Activated B cell treated with CpG ODN at 0.5 μM for 24 hours (primary cell): ENCODE measurements at regions not wholly inside any gene's neighbourhood (a gene's known extent, or its start where the extent isn't known, plus 50 kb on each side); places are given as distances from the start of the nearest gene placed in this dataset.

Source experiments
- ATAC-seq: fragments of 200-7000 bp; cut with Tn5 transposase; one replicate; pipeline ENCODE4 v1.10.0; 2021; ENCODE audit warnings: low read depth, mild to moderate bottlenecking, moderate library complexity
- CTCF ChIA-PET: fragments of 350-600 bp; sonication (Branson Sonifier 250); formaldehyde crosslinking; loops from one replicate; lab custom pipeline; 2021; ENCODE audit warnings: antibody characterized with exemption; lab: Charles Lee
- POLR2A ChIA-PET: fragments of 350-600 bp; sonication (Branson Sonifier 250); formaldehyde crosslinking; loops from one replicate; lab custom pipeline; 2021; ENCODE audit warnings: antibody characterized with exemption; lab: Charles Lee
- DNase-seq: peaks from one replicate; pipeline ENCODE4 v3.0.0; 2022
- H3K27ac Mint-ChIP-seq: one replicate; pipeline ENCODE4 v1.8.0; 2020; ENCODE audit warnings: mixed read lengths
- H3K27me3 Mint-ChIP-seq: one replicate; pipeline ENCODE4 v1.8.0; 2021; ENCODE audit warnings: mixed read lengths
- H3K36me3 Mint-ChIP-seq: one replicate; pipeline ENCODE4 v1.8.0; 2021; ENCODE audit warnings: low read depth, mixed read lengths
- H3K4me1 Mint-ChIP-seq: one replicate; pipeline ENCODE4 v1.8.0; 2021; ENCODE audit warnings: mixed read lengths
- H3K4me3 Mint-ChIP-seq: one replicate; pipeline ENCODE4 v1.8.0; 2020; ENCODE audit warnings: mild to moderate bottlenecking, mixed read lengths
- H3K9me3 Mint-ChIP-seq: one replicate; pipeline ENCODE4 v1.8.0; 2020; ENCODE audit warnings: mixed read lengths
- CTCF ChIP-seq: fragments of 200-600 bp; IDR thresholded peaks from one replicate; pipeline ENCODE4 v1.8.0; 2022; ENCODE audit warnings: antibody characterized with exemption, mild to moderate bottlenecking
- intact Hi-C: fragments of 100-400 bp; cut with micrococcal nuclease; formaldehyde crosslinking; loops from one replicate; pipeline ENCODE4 v1.15.1; 2024

- peaks cover 2% of the 10 kb centered on the region for H3K27me3 Mint-ChIP-seq
- peaks cover 6% of the 10 kb centered on the region for H3K9me3 Mint-ChIP-seq
- CTCF ChIA-PET = no interaction called here
- TF ChIP-seq CTCF = no peak
- ATAC-seq = no peak
- intact Hi-C loops = no loop called here
- H3K27ac Mint-ChIP-seq = no peak overlapping the region
- no peaks in the 10 kb centered on the region for H3K36me3 Mint-ChIP-seq
- no peaks in the 10 kb centered on the region for H3K4me1 Mint-ChIP-seq
- no peak for DNase-seq
- H3K4me3 Mint-ChIP-seq = no peak overlapping the region
- POLR2A ChIA-PET = no interaction called here
These were observed 114.5 kb upstream of the LYZL1 start for GRCh38 chr10:29174389-29174788.

GRCh38 chr10:29176845-29177832 lies 111.7 kb upstream of the LYZL1 start:
- DNase-seq = no peak
- Mint-ChIP-seq H3K36me3 (no peaks in the 10 kb centered on the region), H3K4me3 (no peak overlapping the region), H3K27me3 (peaks cover 2% of the 10 kb centered on the region), H3K27ac (no peak overlapping the region), H3K9me3 (peaks cover 4% of the 10 kb centered on the region), H3K4me1 (no peaks in the 10 kb centered on the region)
- intact Hi-C loops = no loop called here
- no peak for TF ChIP-seq CTCF
- ChIA-PET POLR2A (no interaction called here), CTCF (no interaction called here)
- ATAC-seq = no peak

- no peak for TF ChIP-seq CTCF
- ChIA-PET CTCF (no interaction called here), POLR2A (no interaction called here)
- H3K36me3 Mint-ChIP-seq = no peaks in the 10 kb centered on the region
- no peak overlapping the region for H3K4me3 Mint-ChIP-seq
- H3K27ac Mint-ChIP-seq = no peak overlapping the region
- no peaks in the 10 kb centered on the region for H3K4me1 Mint-ChIP-seq
- peaks cover 2% of the 10 kb centered on the region for H3K27me3 Mint-ChIP-seq
- H3K9me3 Mint-ChIP-seq = no peaks in the 10 kb centered on the region
- ATAC-seq (no peak), DNase-seq (no peak)
- intact Hi-C loops = no loop called here
These were observed 106.9 kb upstream of the LYZL1 start for GRCh38 chr10:29181936-29182335.

GRCh38 chr10:29183301-29183945 lies 105.4 kb upstream of the LYZL1 start:
- Mint-ChIP-seq H3K27ac (no peak overlapping the region), H3K36me3 (no peaks in the 10 kb centered on the region), H3K9me3 (no peaks in the 10 kb centered on the region), H3K4me1 (no peaks in the 10 kb centered on the region), H3K27me3 (peaks cover under 1% of the 10 kb centered on the region), H3K4me3 (no peak overlapping the region)
- ATAC-seq (no peak), DNase-seq (no peak)
- POLR2A ChIA-PET = no interaction called here
- CTCF ChIA-PET = no interaction called here
- intact Hi-C loops = no loop called here
- no peak for TF ChIP-seq CTCF
